HepG2 (cell line): ENCODE measurements at regions not wholly inside any gene's neighbourhood (a gene's known extent, or its start where the extent isn't known, plus 50 kb on each side); places are given as distances from the start of the nearest gene placed in this dataset.

Experiments used
- CENPT ChIP-seq: sonication (generic); formaldehyde crosslinking; IDR thresholded peaks from 2 replicates; pipeline ENCODE4 v1.8.0; 2022; ENCODE audit warnings: low read depth, mild to moderate bottlenecking, moderate library complexity, missing genetic modification reagents
- CHD2 ChIP-seq: IDR thresholded peaks from 2 replicates; pipeline ENCODE4 v1.6.1; 2011; ENCODE audit warnings: low read depth, low read length, improper control_type of control experiment
- CREBL2 ChIP-seq: sonication (generic); formaldehyde crosslinking; IDR thresholded peaks from 2 replicates; pipeline ENCODE4 v1.8.1; 2023; ENCODE audit warnings: missing genetic modification reagents, mild to moderate bottlenecking, borderline replicate concordance
- DR1 ChIP-seq: sonication (generic); formaldehyde crosslinking; IDR thresholded peaks from 2 replicates; pipeline ENCODE4 v1.8.0; 2021; ENCODE audit warnings: mild to moderate bottlenecking, missing genetic modification reagents, inconsistent platforms
- ELF1 ChIP-seq: sonication (generic); formaldehyde crosslinking; IDR thresholded peaks from 2 replicates; pipeline ENCODE4 v1.4.0; 2020; ENCODE audit warnings: missing genetic modification reagents
- FOSL2 ChIP-seq: sonication (generic); formaldehyde crosslinking; IDR thresholded peaks from 2 replicates; pipeline ENCODE4 v1.4.0; 2020; ENCODE audit warnings: missing genetic modification reagents
- FOXK1 ChIP-seq: sonication (generic); formaldehyde crosslinking; IDR thresholded peaks from 2 replicates; pipeline ENCODE4 v1.4.0; 2020; ENCODE audit warnings: low read depth, missing genetic modification reagents, borderline replicate concordance
- GABPA ChIP-seq, 2 experiments: IDR thresholded peaks; 2 replicates each; pipeline ENCODE4 v1.6.1; 2011 to 2016; ENCODE audit warnings: low read depth in 2 of 2, low read length in 1 of 2, missing biosample characterization in 1 of 2, missing genetic modification characterization in 1 of 2
- IKZF4 ChIP-seq: sonication (generic); formaldehyde crosslinking; IDR thresholded peaks from 2 replicates; pipeline ENCODE4 v1.5.1; 2020; ENCODE audit warnings: borderline replicate concordance, mild to moderate bottlenecking, low read depth, missing genetic modification reagents; ENCODE audit errors: not compliant biosample characterization
- IRF9 ChIP-seq: sonication (generic); formaldehyde crosslinking; IDR thresholded peaks from 2 replicates; pipeline ENCODE4 v1.8.0; 2022; ENCODE audit warnings: missing genetic modification reagents, mild to moderate bottlenecking, borderline replicate concordance
- MBD4 ChIP-seq: IDR thresholded peaks from 2 replicates; pipeline ENCODE4 v1.6.1; 2012; ENCODE audit warnings: low read length, inconsistent platforms, borderline replicate concordance
- NFE2L1 ChIP-seq: sonication (generic); formaldehyde crosslinking; IDR thresholded peaks from 2 replicates; pipeline ENCODE4 v1.4.0; 2020; ENCODE audit warnings: missing genetic modification reagents, mild to moderate bottlenecking, borderline replicate concordance
- PAWR ChIP-seq: sonication (generic); formaldehyde crosslinking; IDR thresholded peaks from 2 replicates; pipeline ENCODE4 v1.4.0; 2020; ENCODE audit warnings: missing genetic modification reagents, mild to moderate bottlenecking, borderline replicate concordance
- RNF2 ChIP-seq: fragments of 450-650 bp; conservative IDR thresholded peaks from 2 replicates; pipeline ENCODE4 v1.6.1; 2016; ENCODE audit warnings: low read depth
- SRSF1 ChIP-seq: fragments of 200-400 bp; formaldehyde crosslinking; optimal IDR thresholded peaks from 2 replicates; pipeline ENCODE3; 2017; ENCODE audit warnings: mild to moderate bottlenecking, low read depth, low read length, moderate library complexity
- XRCC5 ChIP-seq: fragments of 200-400 bp; formaldehyde crosslinking; optimal IDR thresholded peaks from 2 replicates; pipeline ENCODE3; 2017; ENCODE audit warnings: mild to moderate bottlenecking, low read length
- ZFAT ChIP-seq: sonication (generic); formaldehyde crosslinking; conservative IDR thresholded peaks from 2 replicates; pipeline ENCODE4 v1.8.1; 2023; ENCODE audit warnings: missing genetic modification reagents, inconsistent platforms
- ZFYVE20 ChIP-seq: sonication (generic); formaldehyde crosslinking; IDR thresholded peaks from 2 replicates; pipeline ENCODE4 v1.8.0; 2023; ENCODE audit warnings: low read depth, mild to moderate bottlenecking, moderate library complexity, missing genetic modification reagents, borderline replicate concordance
- ZNF205 ChIP-seq: IDR thresholded peaks from 2 replicates; pipeline ENCODE4 v1.6.1; 2018; ENCODE audit warnings: missing biosample characterization, missing genetic modification reagents
- ZNF274 ChIP-seq: sonication (generic); formaldehyde crosslinking; IDR thresholded peaks from 2 replicates; pipeline ENCODE4 v1.5.1; 2020; ENCODE audit warnings: mild to moderate bottlenecking, missing genetic modification reagents
- ZNF383 ChIP-seq: sonication (generic); formaldehyde crosslinking; IDR thresholded peaks from 2 replicates; pipeline ENCODE4 v1.4.0; 2020; ENCODE audit warnings: missing genetic modification reagents, mild to moderate bottlenecking, borderline replicate concordance
- ZNF598 ChIP-seq: sonication (generic); formaldehyde crosslinking; IDR thresholded peaks from 2 replicates; pipeline ENCODE4 v1.5.1; 2020; ENCODE audit warnings: mild to moderate bottlenecking, missing genetic modification reagents, borderline replicate concordance
- ZNF766 ChIP-seq: sonication (generic); formaldehyde crosslinking; IDR thresholded peaks from 2 replicates; pipeline ENCODE4 v1.5.0; 2020; ENCODE audit warnings: missing genetic modification reagents, borderline replicate concordance
- ZNF83 ChIP-seq: sonication (generic); formaldehyde crosslinking; IDR thresholded peaks from 2 replicates; pipeline ENCODE4 v1.4.0; 2020; ENCODE audit warnings: missing genetic modification reagents, mild to moderate bottlenecking, borderline replicate concordance
- ZSCAN25 ChIP-seq: sonication (generic); formaldehyde crosslinking; IDR thresholded peaks from 2 replicates; pipeline ENCODE4 v1.8.0; 2022; ENCODE audit warnings: mild to moderate bottlenecking, missing genetic modification reagents
- TF ChIP-seq, protein P1 (sequence below): sonication (generic); formaldehyde crosslinking; IDR thresholded peaks from 2 replicates; pipeline ENCODE4 v1.5.0; 2020; ENCODE audit warnings: missing genetic modification reagents
- TF ChIP-seq, protein P2 (sequence below): sonication (generic); formaldehyde crosslinking; IDR thresholded peaks from 2 replicates; pipeline ENCODE4 v1.8.0; 2022; ENCODE audit warnings: mild to moderate bottlenecking, missing genetic modification reagents; ENCODE audit not compliant: insufficient replicate concordance

GRCh38 chr2:74747411-74748080, 86.4 kb upstream of the HK2 start (continued):
- TF ChIP-seq ZSCAN25 (0 out of 2 replicates have a peak, but pooled peaks have one; percentile 55), ZNF766 (CRISPR knock-in tag) (peak; percentile 28; the same call in 1 of the 2 replicates), RNF2 (no peak), CENPT (CRISPR knock-in tag) (peak; percentile 82; the same call in 1 of the 2 replicates), DR1 (CRISPR knock-in tag) (no peak), ZNF383 (CRISPR knock-in tag) (no peak), IRF9 (CRISPR knock-in tag) (0 out of 2 replicates have a peak, but pooled peaks have one; percentile 11), SRSF1 (no peak), ZNF83 (CRISPR knock-in tag) (no peak), ZNF205 (0 out of 2 replicates have a peak, but pooled peaks have one; percentile 20), XRCC5 (peak; percentile 63), CHD2 (no peak), GABPA (IDR thresholded peaks at IDR 0.05; ENCODE audit: low read depth, low read length) (no peak), GABPA (CRISPR knock-in tag; IDR thresholded peaks at IDR 0.05; ENCODE audit: low read depth) (peak; percentile 28; the same call in 1 of the 2 replicates), ZNF598 (CRISPR knock-in tag) (0 out of 2 replicates have a peak, but pooled peaks have one; percentile 71), NFE2L1 (CRISPR knock-in tag) (no peak), CREBL2 (CRISPR knock-in tag) (no peak), FOXK1 (CRISPR knock-in tag) (peak; percentile 71; the same call in 1 of the 2 replicates), ZNF274 (CRISPR knock-in tag) (peak; percentile 92), MBD4 (no peak), ZFYVE20 (CRISPR knock-in tag) (no peak), ZFAT (CRISPR knock-in tag) (no peak), ELF1 (0 out of 2 replicates have a peak, but pooled peaks have one; percentile 35), PAWR (CRISPR knock-in tag) (peak; percentile 16; the same call in 1 of the 2 replicates), IKZF4 (CRISPR knock-in tag) (peak; percentile 61), FOSL2 (CRISPR knock-in tag) (peak; percentile 99)
- TF ChIP-seq, protein P1, sequence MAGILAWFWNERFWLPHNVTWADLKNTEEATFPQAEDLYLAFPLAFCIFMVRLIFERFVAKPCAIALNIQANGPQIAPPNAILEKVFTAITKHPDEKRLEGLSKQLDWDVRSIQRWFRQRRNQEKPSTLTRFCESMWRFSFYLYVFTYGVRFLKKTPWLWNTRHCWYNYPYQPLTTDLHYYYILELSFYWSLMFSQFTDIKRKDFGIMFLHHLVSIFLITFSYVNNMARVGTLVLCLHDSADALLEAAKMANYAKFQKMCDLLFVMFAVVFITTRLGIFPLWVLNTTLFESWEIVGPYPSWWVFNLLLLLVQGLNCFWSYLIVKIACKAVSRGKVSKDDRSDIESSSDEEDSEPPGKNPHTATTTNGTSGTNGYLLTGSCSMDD (CRISPR knock-in tag) = no peak
- TF ChIP-seq, protein P2, sequence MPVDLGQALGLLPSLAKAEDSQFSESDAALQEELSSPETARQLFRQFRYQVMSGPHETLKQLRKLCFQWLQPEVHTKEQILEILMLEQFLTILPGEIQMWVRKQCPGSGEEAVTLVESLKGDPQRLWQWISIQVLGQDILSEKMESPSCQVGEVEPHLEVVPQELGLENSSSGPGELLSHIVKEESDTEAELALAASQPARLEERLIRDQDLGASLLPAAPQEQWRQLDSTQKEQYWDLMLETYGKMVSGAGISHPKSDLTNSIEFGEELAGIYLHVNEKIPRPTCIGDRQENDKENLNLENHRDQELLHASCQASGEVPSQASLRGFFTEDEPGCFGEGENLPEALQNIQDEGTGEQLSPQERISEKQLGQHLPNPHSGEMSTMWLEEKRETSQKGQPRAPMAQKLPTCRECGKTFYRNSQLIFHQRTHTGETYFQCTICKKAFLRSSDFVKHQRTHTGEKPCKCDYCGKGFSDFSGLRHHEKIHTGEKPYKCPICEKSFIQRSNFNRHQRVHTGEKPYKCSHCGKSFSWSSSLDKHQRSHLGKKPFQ (CRISPR knock-in tag) = no peak
